SW 1271 (cell line): ENCODE measurements at regions not wholly inside any gene's neighbourhood (a gene's known extent, or its start where the extent isn't known, plus 50 kb on each side); places are given as distances from the start of the nearest gene placed in this dataset.

Source experiments
- DNase-seq, 2 experiments: peaks; one replicate each; lab custom pipeline; 2025; lab: John Stamatoyannopoulos, UW

DNA sequence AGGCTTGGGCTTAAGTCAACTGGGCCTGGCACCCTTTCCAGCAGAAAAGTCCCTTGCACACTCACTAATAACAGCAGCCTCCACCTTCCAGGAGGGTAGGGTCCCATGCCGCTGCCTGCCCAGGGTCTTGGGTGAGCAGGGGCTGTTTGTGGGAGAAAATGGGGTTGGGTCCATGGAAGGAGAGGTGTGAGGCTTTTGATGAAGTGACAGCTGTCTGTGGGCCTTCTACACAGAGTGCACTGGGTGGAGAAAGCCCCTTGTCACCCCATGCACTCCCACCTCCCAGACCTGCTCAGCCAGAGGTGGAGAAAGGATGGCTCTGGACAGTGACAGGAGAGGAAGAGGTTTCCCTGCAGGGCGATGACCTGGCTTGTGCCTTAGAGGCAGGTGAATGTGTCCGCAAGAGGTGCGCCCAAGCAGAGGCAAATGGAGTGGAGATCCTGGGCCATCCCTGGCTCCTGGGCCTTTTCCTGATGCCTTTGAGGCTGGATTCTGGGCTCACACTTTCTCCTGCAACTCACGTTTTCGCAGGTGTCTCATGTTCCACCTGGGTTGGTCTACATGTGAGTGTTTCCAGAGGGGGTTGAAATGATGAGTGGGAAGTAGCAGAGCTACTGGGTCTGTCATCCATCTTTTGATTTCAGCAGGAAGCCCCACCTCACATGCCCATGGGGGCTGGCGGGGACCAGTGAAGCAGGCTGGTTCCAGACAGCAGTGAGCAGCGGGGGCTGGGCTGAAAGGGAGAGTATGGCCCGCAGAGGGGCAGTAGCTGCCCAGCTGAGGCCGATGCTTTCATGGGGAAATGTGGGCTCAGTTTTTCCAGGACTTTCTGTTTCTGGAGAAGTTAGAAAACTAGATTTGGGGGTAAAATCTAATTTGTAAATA, 85.2 kb upstream of the PRR23E start:
- no peak for DNase-seq

DNA sequence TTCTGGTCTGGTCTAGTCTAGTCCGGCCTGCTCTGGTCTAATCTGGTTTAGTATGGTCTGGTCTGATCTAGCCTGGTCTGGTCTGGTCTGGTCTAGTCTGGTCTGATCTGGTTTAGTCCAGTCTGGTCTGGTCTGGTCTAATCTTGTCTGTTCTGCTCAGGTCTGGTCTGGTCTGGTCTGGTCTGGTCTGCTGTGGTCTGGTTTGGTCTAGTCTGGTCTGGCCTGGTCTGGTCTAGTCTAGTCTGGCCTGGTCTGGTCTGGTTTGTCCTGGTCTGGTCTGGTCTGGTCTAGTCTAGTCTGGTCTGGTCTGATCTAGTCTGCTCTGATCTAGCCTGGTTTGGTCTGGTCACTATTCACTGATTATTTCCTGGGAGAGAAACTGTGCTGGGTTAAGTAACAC, 84.1 kb upstream of the PRR23E start:
- no peak for DNase-seq

DNA sequence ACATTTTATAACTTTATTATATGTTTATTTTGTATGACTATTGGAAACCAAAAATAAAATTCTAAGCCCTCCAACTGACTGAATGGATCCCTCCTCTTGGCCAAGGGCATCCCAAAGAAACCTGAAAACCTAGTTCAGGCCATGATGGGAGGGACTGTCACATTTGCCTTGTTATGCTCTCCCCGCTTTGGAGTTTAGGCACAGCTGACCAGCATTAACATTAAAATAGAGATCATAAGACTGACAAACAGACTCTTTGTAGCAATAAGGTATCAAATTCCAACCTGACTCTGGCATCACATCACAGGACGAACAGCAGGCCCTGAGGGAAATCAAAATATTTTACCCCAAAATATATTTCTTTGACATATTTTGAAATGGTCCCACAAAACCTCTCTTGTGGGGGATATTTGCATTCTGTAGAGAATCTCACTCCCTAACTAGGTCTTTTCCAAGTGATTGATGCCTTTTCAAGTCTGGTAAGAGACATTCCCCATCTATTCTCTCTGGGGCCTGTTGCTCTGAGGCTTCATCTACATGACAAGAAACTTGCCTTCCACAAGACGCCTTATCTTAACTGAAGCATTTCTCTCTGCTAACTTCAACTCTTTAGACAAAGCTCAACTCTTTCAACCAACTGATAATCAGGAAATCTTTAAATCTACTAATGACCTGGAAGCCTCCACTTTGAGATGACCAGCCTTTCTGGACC, 81.8 kb upstream of the PRR23E start:
- no peak for DNase-seq

DNA sequence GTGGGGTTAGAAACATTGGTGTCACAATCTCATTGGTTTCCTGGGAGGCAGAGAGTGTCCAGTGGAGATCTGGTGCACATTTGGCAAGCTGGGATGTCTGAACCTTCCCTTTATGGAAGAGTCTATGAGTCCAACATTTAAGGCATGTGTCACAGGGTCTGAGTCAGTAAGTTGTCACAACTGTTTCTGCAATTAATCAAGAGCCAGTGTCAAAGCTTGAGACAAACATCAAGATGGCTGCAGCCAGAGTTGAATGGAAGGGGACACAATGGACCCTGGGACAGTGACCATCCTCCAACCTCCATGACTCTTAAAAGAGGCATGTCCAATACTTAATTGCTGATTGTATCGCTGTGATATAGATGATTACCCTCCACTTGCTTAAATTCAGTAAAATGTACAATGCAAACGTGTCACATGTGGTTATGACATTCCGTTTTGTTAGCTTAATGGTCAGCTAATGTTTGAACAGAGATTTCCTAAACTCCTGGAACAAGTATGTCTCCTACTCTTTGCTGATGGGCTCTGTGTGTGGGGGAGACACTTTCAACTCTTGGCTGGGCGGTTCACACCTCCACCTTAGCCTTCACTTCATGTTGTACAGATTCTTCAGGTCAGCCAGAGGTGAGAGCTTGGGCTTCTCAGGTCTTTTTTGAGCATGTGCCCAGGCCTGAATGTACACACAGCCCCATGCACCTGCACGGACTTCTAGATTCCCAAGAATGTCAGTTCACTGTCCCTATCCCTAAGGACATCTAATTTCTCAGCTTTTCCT, 79.9 kb upstream of the PRR23E start:
- no peak for DNase-seq

DNA sequence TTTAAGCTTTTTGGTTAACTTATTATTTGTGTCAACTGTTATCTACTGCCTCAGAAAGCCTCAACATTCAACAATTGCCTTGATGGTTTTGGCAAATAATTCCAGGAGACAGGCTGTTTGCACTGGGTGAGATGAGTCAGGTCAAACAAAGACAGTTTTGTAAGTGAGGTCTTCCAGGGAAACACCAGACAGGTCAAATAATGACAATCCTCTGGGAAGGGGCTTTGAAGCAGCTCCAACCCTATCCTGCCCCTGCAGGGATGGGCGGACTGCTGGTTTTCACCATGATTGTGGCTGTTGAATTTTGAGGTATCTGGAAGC, 79.4 kb upstream of the PRR23E start:
- DNase-seq = no peak

DNA sequence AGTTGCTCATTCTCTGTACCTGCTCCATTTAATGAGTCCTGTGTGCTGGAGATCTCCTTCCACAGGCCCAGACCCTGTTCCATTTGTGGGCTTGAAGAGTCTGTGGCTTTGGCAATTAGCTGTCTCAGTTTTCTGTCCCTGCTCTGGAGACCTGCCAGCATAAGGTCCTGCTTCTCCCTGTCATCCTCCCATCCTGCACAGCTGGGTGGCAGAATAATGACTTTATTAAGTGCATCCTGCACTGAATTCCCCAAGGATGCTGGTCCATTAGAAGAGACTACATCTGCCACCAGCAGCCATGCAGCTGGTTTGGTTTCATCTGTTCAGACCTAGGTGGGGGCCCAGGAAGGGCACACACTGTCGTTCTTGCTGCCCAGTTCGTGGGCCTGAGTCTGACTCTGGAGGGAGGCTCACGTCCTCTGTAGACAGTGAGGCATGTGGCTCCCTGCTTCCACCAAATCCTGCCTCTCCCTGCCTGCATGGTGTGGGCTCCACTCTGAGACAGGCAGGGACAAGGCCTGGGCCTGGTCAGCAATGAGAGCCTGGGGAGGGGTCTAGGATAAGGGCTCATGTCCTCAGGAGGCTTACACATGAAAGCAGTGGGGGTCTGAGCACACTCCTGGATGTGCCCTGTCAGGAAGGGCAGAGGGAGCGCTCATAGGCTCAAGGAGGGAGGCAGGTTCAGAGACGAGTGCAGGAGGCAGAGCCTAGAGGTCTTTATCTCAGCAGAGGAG, 78.4 kb upstream of the PRR23E start:
- no peak for DNase-seq

DNA sequence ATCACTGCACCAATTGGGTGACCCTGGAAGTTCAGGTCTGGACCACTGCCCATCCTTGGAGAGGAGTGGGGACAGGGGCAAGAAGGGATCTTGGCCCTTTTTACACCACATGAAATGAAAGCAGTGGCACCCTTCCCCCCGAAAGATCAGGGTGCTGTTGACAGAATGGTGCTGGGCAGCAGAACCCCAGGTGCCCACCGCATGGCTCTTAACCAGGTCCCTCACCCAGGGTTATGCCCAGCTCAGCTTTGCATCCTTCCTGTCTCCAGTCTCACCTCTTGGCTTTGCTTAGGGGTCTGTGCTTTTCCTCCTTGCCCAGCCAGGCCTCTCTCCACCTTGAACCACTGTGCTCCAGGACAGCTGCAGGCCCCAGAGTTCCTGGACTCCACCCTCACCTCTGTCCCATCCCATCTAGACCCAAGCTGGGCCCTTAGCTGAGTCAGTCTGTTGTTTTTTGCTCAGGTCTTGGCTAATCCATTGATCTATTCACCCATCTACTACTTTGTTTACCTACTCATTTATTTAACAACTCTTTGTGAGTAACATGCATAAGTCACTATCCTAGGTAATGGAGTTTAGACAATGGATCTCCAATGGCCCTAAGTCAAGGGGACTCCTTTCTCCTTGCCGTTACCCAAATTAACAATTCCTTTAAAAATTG, 77.1 kb upstream of the PRR23E start:
- DNase-seq = no peak

DNA sequence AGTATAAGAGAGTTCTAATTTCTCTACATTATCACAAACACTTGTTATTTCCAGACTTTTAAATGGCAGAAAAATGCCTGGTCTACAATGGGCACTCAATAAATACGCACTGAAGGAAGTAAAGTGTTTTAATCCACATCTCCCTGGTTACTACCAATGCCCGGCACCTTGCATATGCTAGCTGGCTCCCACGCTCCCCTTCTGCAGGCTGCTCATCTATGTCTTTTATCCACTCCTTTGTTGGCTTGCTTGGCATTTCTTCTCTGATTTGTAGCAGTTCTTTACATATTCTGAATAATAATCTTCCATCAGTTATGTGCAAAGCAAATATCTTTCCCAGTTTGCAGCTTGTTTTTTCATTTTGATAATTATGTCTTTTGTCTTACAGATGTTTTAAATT, 74.6 kb upstream of the PRR23E start:
- DNase-seq = no peak

DNA sequence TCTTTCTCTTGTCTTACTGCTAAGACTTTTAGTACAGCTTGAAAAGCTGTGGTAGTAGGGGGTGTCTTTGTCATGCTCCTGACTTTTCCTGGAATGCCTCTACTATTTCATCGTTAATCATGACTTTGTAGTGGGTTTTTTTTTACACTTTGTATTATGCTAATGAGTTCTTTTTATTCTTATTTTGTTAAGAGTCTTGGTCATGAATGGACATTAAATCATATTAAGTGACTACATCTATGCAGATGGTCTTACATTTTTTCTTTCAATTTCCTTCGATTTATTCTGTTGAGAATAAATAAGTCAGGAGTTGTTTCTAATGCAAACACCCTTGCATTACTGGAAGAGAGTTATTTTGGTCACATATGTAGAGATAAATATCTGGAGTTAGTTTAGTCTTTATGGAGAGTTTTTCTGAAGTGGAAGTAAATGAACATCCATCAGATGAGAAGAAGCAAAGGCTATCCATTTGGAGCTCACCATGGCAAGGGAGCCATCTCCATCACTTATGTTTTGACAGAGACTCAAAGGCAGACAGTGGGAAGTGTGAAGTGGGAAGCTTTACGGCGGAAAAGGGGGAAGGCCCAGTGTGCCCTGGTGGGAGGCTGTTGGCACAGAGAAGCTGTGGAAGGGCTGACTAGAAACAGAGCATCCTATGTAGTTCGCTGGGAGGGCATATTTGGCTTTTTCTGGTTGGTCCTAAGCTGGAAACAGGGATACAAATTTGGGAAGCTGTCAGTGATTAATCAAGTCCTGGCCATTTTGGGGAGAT, 73.1 kb upstream of the PRR23E start:
- DNase-seq = no peak

DNA sequence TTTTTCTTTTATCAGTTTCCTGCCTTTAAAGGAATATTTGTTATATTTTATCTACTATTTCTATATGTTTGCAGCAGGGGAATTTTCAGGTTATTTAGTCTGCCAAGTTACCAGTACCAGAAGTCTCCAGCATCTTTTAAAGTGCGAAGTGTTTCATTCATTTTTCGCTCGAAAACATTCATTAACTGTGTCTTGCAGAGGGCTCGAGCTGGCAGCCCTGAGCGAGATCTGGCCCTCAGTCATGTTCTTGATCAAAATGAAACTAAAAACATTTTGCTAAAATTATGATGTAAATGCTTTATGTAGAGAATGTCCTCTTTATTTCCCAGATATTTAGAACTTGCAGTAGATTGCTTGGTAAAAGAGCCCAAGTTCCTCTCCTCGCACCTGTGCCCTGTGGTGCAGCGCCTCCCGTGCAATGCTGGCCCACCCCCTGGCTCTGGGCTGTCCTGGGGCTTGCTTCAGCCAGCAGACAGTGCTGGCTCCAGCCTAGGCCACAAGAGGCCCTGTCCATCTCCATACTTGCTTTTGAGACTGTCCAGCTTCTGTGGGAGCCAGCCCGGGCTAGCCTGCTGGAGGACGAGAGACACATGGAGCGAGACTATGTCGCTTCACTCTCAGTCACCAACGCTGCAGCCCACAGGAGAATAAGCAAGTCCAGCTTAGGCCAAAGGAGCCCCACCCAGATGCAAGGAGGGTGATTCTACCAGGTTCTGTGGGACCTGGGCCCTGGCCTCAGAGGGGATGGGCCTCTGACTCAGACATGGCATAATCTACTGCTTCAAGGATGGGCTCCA, 71.9 kb upstream of the PRR23E start:
- no peak for DNase-seq

DNA sequence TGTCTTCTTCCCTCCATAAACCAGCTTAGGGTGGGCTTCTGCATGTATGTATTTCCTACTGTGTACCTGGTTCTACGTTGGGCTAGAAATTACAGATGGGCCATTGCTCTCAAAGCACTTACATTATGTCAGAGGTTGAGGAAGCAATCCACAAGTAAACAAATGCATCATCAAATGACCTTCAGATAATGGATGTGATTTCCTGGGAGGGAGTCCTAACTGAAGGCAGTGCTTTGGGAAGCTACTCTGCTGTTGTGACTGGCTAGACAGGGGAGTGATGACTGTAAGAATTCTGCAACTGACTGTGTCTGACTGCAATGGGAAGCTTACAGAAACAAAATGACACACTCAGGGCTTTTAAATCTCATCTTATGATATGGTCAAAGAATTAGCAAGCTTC, 71.0 kb upstream of the PRR23E start:
- DNase-seq = no peak

DNA sequence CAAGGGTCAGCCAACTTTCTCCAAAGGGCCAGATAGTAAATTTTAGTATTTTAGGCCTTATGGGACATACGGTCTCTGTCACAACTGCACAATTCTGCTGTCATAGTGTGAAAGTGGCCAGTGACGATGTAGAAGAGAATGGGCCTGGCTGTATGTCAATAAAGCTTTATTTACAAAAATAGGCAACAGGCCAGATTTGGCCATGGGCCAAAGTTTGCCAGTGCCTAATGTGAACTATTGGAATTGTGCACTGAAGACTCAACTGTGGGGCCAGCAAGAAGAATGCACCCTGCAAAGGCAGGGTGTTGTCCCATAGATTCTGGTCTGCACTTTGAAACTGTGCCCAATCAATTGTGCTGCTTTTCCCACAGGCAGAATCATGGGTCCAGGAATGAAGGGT, 69.4 kb upstream of the PRR23E start:
- no peak for DNase-seq

DNA sequence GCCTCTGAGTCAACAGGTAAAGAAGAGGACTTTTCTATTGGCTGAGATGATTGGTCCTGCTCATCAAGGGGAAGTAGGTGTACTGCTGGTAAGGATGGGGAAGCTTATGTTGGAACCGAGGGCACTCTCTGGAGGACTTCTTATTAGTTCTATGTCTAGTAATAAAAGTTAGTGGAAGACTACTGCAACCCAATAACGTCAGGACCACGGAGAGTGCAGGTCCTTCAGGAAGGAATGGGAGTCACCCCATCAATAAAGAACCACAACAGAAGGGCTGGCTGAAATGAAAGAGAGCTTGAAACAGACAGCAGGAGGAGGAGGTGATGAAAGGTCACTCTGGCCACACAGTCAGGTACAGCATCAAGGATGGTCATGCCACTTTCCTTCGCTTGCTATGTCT, 68.8 kb upstream of the PRR23E start:
- DNase-seq = no peak

DNA sequence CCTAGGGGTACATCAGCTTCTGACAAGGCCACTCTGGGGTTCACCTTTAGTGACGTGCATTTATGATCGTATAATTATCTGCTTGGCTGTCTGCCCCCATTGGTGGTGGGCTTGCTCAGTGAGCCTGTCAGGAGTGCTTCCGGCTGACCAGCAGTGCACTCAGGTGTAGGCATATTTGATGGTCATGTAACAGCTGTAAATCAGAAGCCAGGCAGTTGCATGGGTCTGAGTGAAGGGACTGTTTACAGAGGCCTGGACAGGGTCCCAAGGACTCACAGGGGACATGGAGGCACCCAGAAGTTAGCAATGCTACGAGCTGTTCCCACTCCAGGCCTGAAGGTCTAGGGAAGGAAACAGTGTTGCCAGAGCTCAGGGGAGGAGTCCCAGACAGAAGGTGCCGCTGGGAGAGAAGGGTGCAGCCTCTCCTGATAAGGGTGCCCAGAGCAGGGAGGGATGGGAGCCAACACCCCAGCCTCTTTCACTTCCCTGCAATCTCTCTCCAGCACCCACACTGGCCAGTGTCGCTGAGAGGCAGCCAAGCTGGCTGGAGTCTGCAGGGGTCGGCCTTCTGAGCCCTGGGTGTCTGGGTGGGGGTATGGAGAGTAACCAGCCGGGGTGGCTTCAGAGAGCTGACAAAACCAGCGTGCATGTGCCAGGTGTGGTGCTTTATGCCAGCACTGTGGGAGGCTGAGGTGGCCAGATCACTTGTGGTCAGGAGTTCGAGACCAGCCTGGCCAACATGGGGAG, 61.3 kb upstream of the PRR23E start:
- no peak for DNase-seq

DNA sequence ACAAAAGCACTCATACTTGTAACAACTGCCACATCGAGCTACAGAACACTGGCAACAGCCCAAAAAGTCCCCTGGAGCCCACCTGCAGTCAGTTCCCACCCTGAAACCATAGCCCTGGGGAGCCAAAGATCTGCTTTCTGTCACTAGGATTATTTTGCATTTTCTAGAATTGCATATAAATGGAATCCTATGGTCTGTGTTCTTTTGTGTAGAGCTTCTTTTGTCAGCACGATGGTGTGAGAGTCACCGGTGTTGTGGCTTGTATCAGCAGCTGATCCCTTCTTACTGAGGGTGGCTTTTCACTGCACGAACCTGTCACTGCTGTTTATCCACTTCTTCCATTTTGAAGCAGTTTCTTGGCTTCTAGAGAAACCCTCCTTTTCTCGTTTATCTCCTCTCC, 60.1 kb upstream of the PRR23E start:
- no peak for DNase-seq

DNA sequence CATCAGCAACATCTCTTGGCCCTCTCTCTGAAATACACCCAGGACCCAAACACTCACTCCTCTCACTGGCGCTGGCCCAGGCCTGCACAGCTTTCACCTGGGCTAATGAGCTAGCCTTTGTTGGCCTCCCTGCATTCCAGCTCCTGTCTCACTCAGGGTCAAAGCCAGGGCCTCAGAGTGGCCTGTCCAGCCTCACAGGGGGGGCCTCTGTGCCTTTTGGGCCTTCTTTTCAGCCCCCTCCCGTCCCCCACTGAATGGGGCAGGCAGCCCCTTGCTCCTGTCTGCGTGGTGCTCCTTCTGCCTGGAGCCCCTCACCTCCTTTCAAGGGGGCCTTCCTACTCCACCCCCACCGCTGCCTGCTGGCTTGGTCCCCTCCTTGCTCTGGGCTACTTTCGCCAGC, 59.0 kb upstream of the PRR23E start:
- no peak for DNase-seq

DNA sequence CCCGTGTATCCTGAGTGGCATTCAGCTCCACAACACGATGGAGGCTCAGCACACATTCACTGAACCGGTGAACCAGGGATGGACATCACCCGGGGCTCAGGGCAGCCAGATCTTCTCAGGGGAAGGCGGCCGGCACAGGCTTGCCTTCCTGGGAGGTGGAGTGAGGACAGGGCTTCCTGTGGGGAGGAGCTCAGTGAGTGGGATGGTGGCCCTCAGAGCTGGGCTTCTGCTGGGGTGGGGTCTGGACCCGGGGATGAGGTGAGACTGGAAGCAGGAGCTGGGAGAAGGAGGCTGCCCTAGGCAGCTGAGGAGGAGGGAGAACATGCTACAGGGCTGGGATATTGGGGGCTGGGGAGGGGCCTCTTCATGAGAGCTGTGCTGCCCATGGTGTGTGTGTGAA, 58.5 kb upstream of the PRR23E start:
- DNase-seq = no peak

DNA sequence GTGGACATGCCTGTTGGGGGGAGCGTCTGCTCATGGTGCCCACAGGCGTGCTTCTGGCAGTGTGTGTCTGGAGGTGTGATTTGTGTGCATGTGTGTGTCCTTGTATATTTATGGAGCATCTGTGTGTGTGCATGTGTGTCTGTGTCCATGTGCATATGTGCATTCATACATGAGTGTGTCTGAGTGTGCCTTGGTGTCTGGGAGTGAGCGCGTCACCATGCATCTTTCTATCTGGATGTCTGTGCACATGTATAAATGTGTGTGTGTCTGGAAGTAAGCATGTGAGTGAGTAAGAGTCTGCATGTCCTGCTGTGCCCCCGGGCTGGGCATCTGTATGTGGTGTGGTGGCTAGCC, 58.1 kb upstream of the PRR23E start:
- no peak for DNase-seq

DNA sequence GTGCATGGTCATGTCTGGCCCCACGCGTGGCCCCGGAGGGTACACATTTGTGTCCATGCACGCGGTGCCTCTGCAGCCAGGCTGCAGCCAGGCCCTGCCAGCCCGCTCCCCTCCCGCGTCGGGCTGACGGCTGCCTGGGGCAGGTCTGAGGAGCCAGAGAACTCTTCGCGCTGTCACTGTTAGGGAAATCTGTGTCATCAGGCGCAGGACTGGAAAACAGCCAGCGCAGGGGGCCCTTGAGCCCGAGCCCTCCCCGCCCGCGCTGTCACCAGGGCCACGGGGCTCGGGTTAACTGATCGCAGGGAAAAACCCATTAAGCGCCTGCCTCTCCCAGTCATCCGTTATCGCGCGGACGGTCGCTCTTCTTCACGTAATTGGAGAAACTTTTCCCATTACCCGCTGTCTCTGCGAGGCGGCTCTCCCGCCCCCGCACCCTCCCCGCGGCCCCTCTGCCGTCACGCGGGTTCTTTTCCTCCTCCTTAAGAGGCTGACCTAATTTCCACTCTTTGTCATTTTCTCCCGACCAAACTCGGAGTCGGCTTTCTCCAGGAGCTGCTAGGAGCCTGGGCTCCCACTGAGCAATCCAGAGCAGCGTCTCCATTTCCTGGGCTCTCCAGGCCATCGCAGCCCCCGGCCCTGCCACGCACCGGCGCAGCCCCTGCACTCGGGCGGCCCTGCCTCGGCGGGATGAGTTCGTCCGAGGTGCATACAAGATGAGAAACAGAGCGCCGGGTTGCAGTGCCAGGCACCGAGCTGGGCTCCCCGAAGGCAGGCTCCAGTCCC, 57.5 kb upstream of the PRR23E start:
- no peak for DNase-seq
